ENCODE measurements at regions not wholly inside any gene's neighbourhood (a gene's known extent, or its start where the extent isn't known, plus 50 kb on each side); places are given as distances from the start of the nearest gene placed in this dataset.

DNA sequence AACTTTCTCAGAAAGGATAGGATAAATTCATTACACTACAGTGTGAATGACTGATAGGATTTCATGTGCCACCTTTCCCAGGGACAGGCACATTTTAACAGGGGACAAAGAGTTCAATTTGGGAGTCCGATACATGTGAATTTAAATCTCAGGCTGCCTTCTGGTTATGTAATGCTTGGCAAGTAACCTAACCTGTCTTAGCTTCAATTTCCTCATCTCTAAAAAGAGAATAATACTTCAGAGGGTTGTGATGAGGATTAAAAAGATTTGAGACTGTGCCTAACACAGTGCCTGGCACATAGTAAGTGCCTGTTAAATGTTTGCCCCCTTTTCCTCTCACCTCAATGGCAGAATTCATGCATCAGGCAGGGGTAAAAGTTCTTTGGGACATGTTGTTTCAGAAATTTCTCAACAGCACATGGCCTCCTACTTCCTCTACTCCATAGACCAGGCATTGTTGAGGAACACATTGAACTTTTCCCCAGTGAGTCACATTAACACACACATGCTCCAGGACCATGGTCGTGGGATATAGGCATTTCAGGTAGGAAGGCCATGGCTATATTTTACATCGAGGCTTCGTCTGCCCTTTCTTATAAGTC lies 94.6 kb upstream of the EGFLAM start:
- H3K9me3 Mint-ChIP-seq: no peaks in the 10 kb centered on the region
- H3K27ac Mint-ChIP-seq: no peak overlapping the region
- H3K36me3 Mint-ChIP-seq: no peaks in the 10 kb centered on the region
- TF ChIP-seq, protein P1, sequence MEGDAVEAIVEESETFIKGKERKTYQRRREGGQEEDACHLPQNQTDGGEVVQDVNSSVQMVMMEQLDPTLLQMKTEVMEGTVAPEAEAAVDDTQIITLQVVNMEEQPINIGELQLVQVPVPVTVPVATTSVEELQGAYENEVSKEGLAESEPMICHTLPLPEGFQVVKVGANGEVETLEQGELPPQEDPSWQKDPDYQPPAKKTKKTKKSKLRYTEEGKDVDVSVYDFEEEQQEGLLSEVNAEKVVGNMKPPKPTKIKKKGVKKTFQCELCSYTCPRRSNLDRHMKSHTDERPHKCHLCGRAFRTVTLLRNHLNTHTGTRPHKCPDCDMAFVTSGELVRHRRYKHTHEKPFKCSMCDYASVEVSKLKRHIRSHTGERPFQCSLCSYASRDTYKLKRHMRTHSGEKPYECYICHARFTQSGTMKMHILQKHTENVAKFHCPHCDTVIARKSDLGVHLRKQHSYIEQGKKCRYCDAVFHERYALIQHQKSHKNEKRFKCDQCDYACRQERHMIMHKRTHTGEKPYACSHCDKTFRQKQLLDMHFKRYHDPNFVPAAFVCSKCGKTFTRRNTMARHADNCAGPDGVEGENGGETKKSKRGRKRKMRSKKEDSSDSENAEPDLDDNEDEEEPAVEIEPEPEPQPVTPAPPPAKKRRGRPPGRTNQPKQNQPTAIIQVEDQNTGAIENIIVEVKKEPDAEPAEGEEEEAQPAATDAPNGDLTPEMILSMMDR (IDR thresholded peaks at IDR 0.05; ENCODE audit: unreplicated experiment): no peak
- peaks cover 42% of the 10 kb centered on the region for H3K27me3 Mint-ChIP-seq (ENCODE audit: low read depth)
- no peak for DNase-seq (ENCODE audit: low spot score in 2 of 2, unreplicated experiment in 2 of 2)
- H3K4me3 Mint-ChIP-seq: no peak overlapping the region
- H3K4me1 Mint-ChIP-seq: peaks cover 5% of the 10 kb centered on the region

DNA sequence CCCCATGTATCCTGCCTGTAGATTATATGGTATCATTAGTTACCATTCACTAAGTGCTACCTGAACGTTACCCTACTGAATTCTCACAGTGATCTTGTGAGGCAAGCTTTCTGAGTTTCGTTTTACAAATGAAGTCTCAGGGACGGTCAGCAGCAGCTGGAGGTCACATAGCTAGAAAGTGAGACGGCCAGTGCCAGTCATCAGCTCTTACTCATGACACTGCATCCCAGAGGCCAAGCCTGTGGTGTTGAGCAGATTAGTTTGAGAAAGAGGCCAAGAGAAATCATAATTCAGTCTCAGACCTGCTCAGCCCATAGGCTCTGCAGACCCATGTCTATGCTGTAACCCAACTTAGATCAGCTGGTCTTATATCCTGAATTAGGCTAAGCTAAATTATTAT lies 95.7 kb upstream of the EGFLAM start:
- Mint-ChIP-seq H3K4me1 (peaks cover 2% of the 10 kb centered on the region), H3K36me3 (no peaks in the 10 kb centered on the region)

DNA sequence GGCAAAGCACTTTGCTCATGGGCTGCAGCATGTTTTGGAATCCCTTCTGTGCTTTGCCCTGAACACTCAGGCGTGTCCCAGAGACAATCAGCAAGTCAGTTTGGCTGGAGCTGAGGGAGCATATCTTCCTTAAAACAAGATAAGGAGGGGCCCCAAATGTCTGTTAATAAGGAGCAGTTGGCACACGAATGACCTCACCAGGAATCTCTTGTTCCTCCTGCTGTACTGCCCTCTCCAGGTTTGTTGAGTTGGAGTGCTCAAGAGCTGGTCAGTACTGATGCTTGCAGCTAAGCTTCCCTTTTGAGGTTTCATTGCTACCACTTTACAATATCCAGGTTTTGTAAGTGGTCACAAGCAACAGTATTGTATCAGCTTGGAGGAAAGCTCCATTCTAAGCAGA lies 101.3 kb upstream of the EGFLAM start:
- Mint-ChIP-seq H3K9me3 (no peaks in the 10 kb centered on the region), H3K4me3 (no peak overlapping the region), H3K36me3 (no peaks in the 10 kb centered on the region), H3K27me3 (ENCODE audit: low read depth) (peaks cover 45% of the 10 kb centered on the region), H3K27ac (no peak overlapping the region), H3K4me1 (no peaks in the 10 kb centered on the region)
- TF ChIP-seq, protein P1 (IDR thresholded peaks at IDR 0.05; ENCODE audit: unreplicated experiment): no peak
- DNase-seq (ENCODE audit: low spot score in 2 of 2, unreplicated experiment in 2 of 2): no peak

More for the DNA sequence above, 95.7 kb upstream of the EGFLAM start:
- Mint-ChIP-seq H3K27ac (no peak overlapping the region), H3K27me3 (ENCODE audit: low read depth) (peaks cover 36% of the 10 kb centered on the region), H3K4me3 (no peak overlapping the region), H3K9me3 (no peaks in the 10 kb centered on the region)
- DNase-seq (ENCODE audit: low spot score in 2 of 2, unreplicated experiment in 2 of 2): no peak
- TF ChIP-seq, protein P1 (IDR thresholded peaks at IDR 0.05; ENCODE audit: unreplicated experiment): no peak

DNA sequence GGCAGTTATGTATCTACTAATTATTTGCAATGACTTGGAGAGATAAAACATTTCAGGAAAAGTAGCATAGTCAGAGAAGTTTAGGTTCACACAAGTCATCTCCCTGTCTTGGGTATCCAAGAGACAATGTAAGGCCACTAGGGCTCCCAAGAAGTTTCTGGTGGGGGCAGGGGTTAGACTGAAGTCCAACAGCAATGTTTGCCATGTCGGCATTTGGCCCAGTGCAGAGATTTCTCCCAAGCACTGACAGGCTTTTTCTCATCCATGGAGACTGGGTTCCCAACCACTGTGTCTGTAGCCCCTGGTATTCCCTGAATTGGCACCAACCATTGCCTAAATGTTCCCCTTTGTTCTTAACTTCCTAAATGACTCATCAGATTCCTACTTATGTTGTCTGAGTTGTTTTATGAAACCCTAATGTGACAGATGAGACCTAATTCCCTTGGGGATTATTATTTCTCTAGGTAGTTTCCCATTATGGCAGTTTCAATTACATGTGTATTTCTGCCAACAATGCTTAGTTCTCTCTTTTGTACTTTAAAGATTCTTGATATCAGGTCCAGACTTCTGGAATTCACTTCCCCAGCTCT lies 103.6 kb upstream of the EGFLAM start:
- Mint-ChIP-seq H3K9me3 (no peaks in the 10 kb centered on the region), H3K4me3 (no peak overlapping the region), H3K4me1 (no peaks in the 10 kb centered on the region), H3K36me3 (no peaks in the 10 kb centered on the region), H3K27me3 (ENCODE audit: low read depth) (peaks cover 52% of the 10 kb centered on the region), H3K27ac (no peak overlapping the region)
- DNase-seq (ENCODE audit: low spot score in 2 of 2, unreplicated experiment in 2 of 2): no peak
- TF ChIP-seq, protein P1 (IDR thresholded peaks at IDR 0.05; ENCODE audit: unreplicated experiment): no peak

DNA sequence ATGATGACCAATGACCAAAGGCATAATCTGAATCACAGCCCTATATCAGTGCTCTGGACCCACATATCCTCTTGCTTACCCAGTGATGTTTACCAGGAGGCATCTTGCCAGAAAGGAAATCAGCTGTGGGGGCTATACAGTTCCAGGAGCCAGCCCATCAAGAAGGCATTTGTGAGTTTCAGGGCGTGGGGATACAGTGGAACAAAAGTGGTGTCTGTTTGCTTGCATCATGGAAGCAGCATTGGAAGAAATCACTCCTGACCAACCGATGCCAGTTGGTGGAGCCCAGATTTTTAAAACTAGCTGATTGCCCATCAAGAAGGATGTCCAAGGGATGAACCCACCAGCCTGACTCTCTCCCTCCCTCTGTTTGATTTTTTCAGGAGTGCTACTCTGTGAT lies 106.5 kb upstream of the EGFLAM start:
- Mint-ChIP-seq H3K36me3 (no peaks in the 10 kb centered on the region), H3K4me1 (no peaks in the 10 kb centered on the region), H3K27me3 (ENCODE audit: low read depth) (peaks cover 43% of the 10 kb centered on the region), H3K4me3 (no peak overlapping the region), H3K9me3 (no peaks in the 10 kb centered on the region), H3K27ac (no peak overlapping the region)
- no peak for DNase-seq (ENCODE audit: low spot score in 2 of 2, unreplicated experiment in 2 of 2)
- TF ChIP-seq, protein P1 (IDR thresholded peaks at IDR 0.05; ENCODE audit: unreplicated experiment): no peak

Measured in mesothelial cell of epicardium (in vitro differentiated cells).